ENCODE measurements at regions not wholly inside any gene's neighbourhood (a gene's known extent, or its start where the extent isn't known, plus 50 kb on each side); places are given as distances from the start of the nearest gene placed in this dataset.

- TF ChIP-seq CTCF (conservative IDR thresholded peaks at IDR 0.05; ENCODE audit: low read length) = no peak
- TF ChIP-seq EZH2phosphoT487 (IDR thresholded peaks at IDR 0.05; ENCODE audit: borderline replicate concordance, low read depth, low read length) = no peak
Measured at GRCh38 chr19:31910224-31910623, 435.2 kb upstream of the ZNF507 start.
